Ovary (tissue), 3 donors: ENCODE measurements at regions not wholly inside any gene's neighbourhood (a gene's known extent, or its start where the extent isn't known, plus 50 kb on each side); places are given as distances from the start of the nearest gene placed in this dataset.

Experiments used
- CTCF ChIP-seq, 3 donors: fragments of 450-650 bp in 2 of 3; fragments of 200-600 bp in 1 of 3; IDR thresholded peaks; one replicate each; pipeline versions ENCODE4 v1.5.1 to v1.8.0; 2016 to 2022; ENCODE audit warnings: antibody characterized with exemption in 3 of 3, mild to moderate bottlenecking in 1 of 3
- POLR2A ChIP-seq: fragments of 450-650 bp; IDR thresholded peaks from one replicate; pipeline ENCODE4 v1.6.1; 2017; ENCODE audit warnings: antibody characterized with exemption, mild to moderate bottlenecking, moderate library complexity
- donor health status: DM: no; HTN: no; CAD: no.

GRCh38 chr3:67239353-67239752 is 241.2 kb downstream of the KBTBD8 start:
- TF ChIP-seq CTCF (IDR thresholded peaks at IDR 0.05): no peak
- no peak for TF ChIP-seq POLR2A
